Central memory CD8-positive, alpha-beta T cell (primary cell): ENCODE measurements at regions not wholly inside any gene's neighbourhood (a gene's known extent, or its start where the extent isn't known, plus 50 kb on each side); places are given as distances from the start of the nearest gene placed in this dataset.
"Not testable (repeated sequence)": the region's sequence is repeated elsewhere in the genome, so short reads cannot be mapped to it uniquely, and the experiment has no call there.

Experiments
- ATAC-seq: fragments of 150-1000 bp; cut with Tn5 transposase; replicated peaks from 2 replicates; pipeline ENCODE4 v1.10.0; 2022; ENCODE audit warnings: mild to moderate bottlenecking, moderate FRiP score, moderate number of reproducible peaks; ENCODE audit not compliant: poor library complexity, severe bottlenecking; ENCODE audit errors: extremely low read depth
- DNase-seq, 2 donors: peaks; one replicate each; pipeline ENCODE4 v3.0.0; 2021; ENCODE audit warnings: low spot score in 2 of 2
- H3K27ac Mint-ChIP-seq: one replicate; pipeline ENCODE4 v1.8.0; 2022; ENCODE audit warnings: low read depth, mild to moderate bottlenecking, moderate library complexity, mixed read lengths
- H3K27me3 Mint-ChIP-seq: one replicate; pipeline ENCODE4 v1.8.0; 2022; ENCODE audit warnings: mixed read lengths
- H3K36me3 Mint-ChIP-seq: one replicate; pipeline ENCODE4 v1.8.0; 2022; ENCODE audit warnings: mild to moderate bottlenecking, moderate library complexity, mixed read lengths; ENCODE audit not compliant: insufficient read depth
- H3K4me1 Mint-ChIP-seq: one replicate; pipeline ENCODE4 v1.8.0; 2022; ENCODE audit warnings: mixed read lengths
- H3K4me3 Mint-ChIP-seq: one replicate; pipeline ENCODE4 v1.8.0; 2022; ENCODE audit warnings: mild to moderate bottlenecking, moderate library complexity, mixed read lengths
- H3K9me3 Mint-ChIP-seq: one replicate; pipeline ENCODE4 v1.8.0; 2022; ENCODE audit warnings: mixed read lengths

DNA sequence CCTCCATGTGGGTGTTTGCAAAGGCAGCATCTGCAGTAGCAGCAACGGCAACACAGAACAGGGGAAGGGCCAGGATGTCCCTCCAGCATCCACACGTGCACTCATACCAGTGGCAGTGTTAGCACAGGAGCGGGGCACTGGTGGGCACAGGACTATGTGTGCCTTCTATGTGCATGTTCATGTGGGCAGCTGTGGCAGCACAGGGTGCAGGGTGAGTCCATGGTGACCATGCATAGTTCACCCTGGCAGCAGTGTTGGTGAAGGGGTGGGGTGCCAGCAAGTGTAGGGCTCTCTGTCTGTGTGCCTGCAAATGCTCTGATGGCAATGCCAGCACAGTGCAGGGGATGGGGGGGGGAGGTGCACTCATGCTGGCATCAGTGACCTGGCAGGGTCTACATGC is 222.1 kb upstream of the SOX14 start:
- no peak for DNase-seq
- no peaks in the 10 kb centered on the region for H3K27me3 Mint-ChIP-seq

DNA sequence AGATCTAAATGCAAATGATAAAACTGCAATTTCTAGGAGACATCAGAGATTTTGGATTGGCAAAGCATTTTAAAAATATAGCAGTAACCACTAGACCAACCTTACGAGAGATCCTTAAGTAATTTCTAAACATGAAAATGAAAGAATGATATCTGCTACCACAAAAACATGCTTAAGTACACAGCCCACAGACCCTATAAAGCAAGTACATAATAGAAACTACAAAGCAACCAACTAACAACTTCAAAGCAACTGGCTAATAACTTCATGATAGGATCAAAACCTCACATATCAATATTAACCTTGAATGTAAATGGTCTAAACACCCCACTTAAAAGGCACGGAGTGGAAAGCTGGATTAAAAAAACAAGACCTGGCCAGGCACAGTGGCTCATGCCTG is 209.9 kb upstream of the SOX14 start:
- H3K36me3 Mint-ChIP-seq: peaks cover 2% of the 10 kb centered on the region
- ATAC-seq (no peak), DNase-seq (no peak)
- H3K4me3 Mint-ChIP-seq: no peak overlapping the region
- peaks cover 19% of the 10 kb centered on the region for H3K9me3 Mint-ChIP-seq
- no peaks in the 10 kb centered on the region for H3K4me1 Mint-ChIP-seq
- H3K27ac Mint-ChIP-seq: no peak overlapping the region
- no peaks in the 10 kb centered on the region for H3K27me3 Mint-ChIP-seq

More for the DNA sequence above, 222.1 kb upstream of the SOX14 start:
- Mint-ChIP-seq H3K27ac (no peak overlapping the region), H3K4me3 (no peak overlapping the region), H3K4me1 (no peaks in the 10 kb centered on the region), H3K9me3 (peaks cover 26% of the 10 kb centered on the region), H3K36me3 (no peaks in the 10 kb centered on the region)
- no peak for ATAC-seq

GRCh38 chr3:137568880-137569279 is 195.2 kb upstream of the SOX14 start:
- Mint-ChIP-seq H3K27me3 (no peaks in the 10 kb centered on the region), H3K4me1 (no peaks in the 10 kb centered on the region), H3K9me3 (peaks cover 33% of the 10 kb centered on the region), H3K27ac (no peak overlapping the region), H3K36me3 (no peaks in the 10 kb centered on the region), H3K4me3 (no peak overlapping the region)
- no peak for DNase-seq
- no peak for ATAC-seq

DNA sequence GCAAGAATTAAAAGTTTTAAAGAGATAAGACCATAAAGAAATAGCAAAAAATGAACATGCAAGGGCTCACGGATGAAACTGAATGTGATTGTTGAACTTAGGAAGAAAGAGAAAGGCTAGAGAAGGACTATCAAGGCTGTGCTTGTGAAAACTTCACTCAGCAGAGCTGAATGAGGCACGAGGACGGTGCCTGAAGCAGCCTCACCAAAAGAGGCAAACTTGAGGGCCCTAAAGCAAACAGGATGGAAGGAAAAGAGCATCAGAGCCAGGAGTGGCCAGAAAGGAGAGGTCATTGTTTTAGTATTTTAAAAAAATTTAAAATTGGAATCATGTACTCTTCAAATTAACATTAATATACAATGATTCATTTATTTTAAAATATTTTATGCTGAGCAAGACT is 191.2 kb upstream of the SOX14 start:
- Mint-ChIP-seq H3K27me3 (no peaks in the 10 kb centered on the region), H3K27ac (no peak overlapping the region), H3K4me3 (no peak overlapping the region), H3K36me3 (no peaks in the 10 kb centered on the region), H3K4me1 (no peaks in the 10 kb centered on the region), H3K9me3 (peaks cover 13% of the 10 kb centered on the region)
- no peak for DNase-seq
- ATAC-seq: no peak

DNA sequence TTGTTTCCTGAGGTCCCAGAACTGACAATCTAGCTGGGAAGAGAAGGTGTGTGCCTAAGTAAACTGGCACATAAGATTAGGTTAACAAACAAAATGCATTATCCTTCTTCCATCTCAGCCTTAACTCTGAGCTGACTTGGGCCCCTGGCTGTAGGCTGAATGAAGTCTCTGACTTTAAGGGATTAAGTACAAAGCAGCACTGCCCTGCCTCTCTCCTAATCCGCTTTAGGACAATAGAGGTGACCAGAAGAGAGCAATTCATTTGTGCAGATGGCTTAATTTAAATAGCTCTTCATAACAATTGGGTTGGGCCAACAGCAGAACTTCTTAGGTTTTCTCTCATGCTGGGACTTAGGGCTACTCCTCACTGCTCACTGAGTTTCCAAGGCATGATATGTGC is 181.6 kb upstream of the SOX14 start:
- Mint-ChIP-seq H3K9me3 (peaks cover 18% of the 10 kb centered on the region), H3K4me3 (no peak overlapping the region), H3K4me1 (no peaks in the 10 kb centered on the region), H3K27ac (no peak overlapping the region), H3K36me3 (no peaks in the 10 kb centered on the region), H3K27me3 (no peaks in the 10 kb centered on the region)
- DNase-seq (no peak), ATAC-seq (no peak)

DNA sequence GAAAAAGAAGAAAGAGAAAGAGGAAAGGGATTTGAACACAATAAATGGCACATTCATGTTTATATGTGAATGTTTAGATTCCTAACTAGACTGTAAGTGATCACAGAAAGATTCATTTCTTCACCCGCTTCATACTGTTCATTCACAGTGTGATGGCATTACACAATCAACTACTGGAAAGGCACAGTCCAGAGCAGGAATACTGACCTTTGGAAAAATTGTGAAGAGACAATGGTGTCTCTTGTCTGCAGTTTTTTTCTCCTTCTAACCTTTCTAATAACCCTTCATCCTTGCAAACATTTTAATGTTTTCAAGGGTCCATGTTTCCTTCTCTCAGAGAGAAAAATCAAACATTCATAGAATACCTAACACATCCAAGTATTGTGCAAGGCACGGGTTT is 180.9 kb upstream of the SOX14 start:
- Mint-ChIP-seq H3K27ac (no peak overlapping the region), H3K4me1 (no peaks in the 10 kb centered on the region), H3K27me3 (no peaks in the 10 kb centered on the region), H3K4me3 (no peak overlapping the region), H3K9me3 (peaks cover 18% of the 10 kb centered on the region), H3K36me3 (no peaks in the 10 kb centered on the region)
- no peak for ATAC-seq
- DNase-seq: no peak

DNA sequence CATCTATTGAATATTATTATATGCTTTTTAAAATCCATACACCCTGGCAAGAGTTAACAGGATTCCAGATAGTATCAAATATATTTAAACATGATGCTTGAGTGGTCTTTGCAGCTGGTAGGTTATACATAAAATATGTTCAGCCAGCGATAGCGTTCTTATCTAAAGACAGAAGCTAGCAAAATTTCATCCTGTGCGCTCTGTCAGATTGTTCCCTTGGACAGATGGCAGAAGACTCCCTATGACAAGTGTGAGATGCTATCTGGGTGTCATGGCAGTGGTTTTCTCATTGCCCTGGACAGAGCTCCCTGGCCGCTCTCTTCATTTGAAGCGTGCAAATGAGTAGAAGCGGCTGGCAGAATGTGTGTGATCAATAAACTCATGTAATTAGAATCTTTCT is 175.2 kb upstream of the SOX14 start:
- Mint-ChIP-seq H3K4me1 (no peaks in the 10 kb centered on the region), H3K36me3 (no peaks in the 10 kb centered on the region)
- no peak for DNase-seq

GRCh38 chr3:137595415-137595814 is 168.7 kb upstream of the SOX14 start:
- H3K9me3 Mint-ChIP-seq: peaks cover 34% of the 10 kb centered on the region
- H3K27ac Mint-ChIP-seq, ATAC-seq, H3K4me1 Mint-ChIP-seq, H3K4me3 Mint-ChIP-seq, H3K36me3 Mint-ChIP-seq, H3K27me3 Mint-ChIP-seq, DNase-seq: not testable (repeated sequence)

More for the DNA sequence above, 175.2 kb upstream of the SOX14 start:
- ATAC-seq: no peak
- H3K4me3 Mint-ChIP-seq: no peak overlapping the region
- no peak overlapping the region for H3K27ac Mint-ChIP-seq
- no peaks in the 10 kb centered on the region for H3K27me3 Mint-ChIP-seq
- peaks cover 9% of the 10 kb centered on the region for H3K9me3 Mint-ChIP-seq

- H3K4me1 Mint-ChIP-seq: no peaks in the 10 kb centered on the region
These were observed 153.4 kb upstream of the SOX14 start for GRCh38 chr3:137610723-137611122.

DNA sequence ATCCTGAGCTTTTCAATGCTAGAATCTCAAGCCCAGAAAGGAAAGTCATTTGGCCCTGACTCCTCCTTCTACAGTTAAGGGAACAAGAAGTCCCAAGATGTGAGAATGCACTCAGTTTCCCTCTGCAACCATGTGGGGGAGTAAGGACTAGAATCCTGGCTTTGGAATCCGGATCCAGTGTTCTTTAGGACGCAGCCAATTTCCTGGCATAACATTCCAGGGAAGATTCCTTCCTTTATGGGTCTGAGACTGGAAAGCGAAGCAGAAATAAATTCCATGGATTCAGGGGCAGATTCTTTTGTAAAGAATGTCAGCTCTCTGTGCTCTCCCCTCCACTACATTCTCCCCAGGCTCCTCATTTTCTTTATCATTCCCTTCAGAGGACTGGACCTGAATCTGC is 151.8 kb upstream of the SOX14 start:
- Mint-ChIP-seq H3K36me3 (no peaks in the 10 kb centered on the region), H3K27ac (no peak overlapping the region), H3K27me3 (no peaks in the 10 kb centered on the region), H3K9me3 (no peaks in the 10 kb centered on the region), H3K4me1 (no peaks in the 10 kb centered on the region), H3K4me3 (no peak overlapping the region)
- no peak for DNase-seq
- ATAC-seq: no peak

More at GRCh38 chr3:137610723-137611122, 153.4 kb upstream of the SOX14 start:
- ATAC-seq (no peak), DNase-seq (no peak)
- H3K4me3 Mint-ChIP-seq: no peak overlapping the region
- H3K36me3 Mint-ChIP-seq: no peaks in the 10 kb centered on the region
- H3K27me3 Mint-ChIP-seq: no peaks in the 10 kb centered on the region
- no peak overlapping the region for H3K27ac Mint-ChIP-seq
- no peaks in the 10 kb centered on the region for H3K9me3 Mint-ChIP-seq

- no peaks in the 10 kb centered on the region for H3K9me3 Mint-ChIP-seq
- no peaks in the 10 kb centered on the region for H3K36me3 Mint-ChIP-seq
- H3K27ac Mint-ChIP-seq: no peak overlapping the region
- no peaks in the 10 kb centered on the region for H3K27me3 Mint-ChIP-seq
- no peak for ATAC-seq
- no peak overlapping the region for H3K4me3 Mint-ChIP-seq
- no peak for DNase-seq
- no peaks in the 10 kb centered on the region for H3K4me1 Mint-ChIP-seq
These were observed 148.3 kb upstream of the SOX14 start for GRCh38 chr3:137615659-137616418.

- Mint-ChIP-seq H3K9me3 (peaks cover 5% of the 10 kb centered on the region), H3K4me3 (no peak overlapping the region), H3K4me1 (no peaks in the 10 kb centered on the region), H3K27me3 (no peaks in the 10 kb centered on the region), H3K27ac (no peak overlapping the region), H3K36me3 (no peaks in the 10 kb centered on the region)
- no peak for ATAC-seq
- no peak for DNase-seq
These were observed 122.0 kb upstream of the SOX14 start for GRCh38 chr3:137641879-137642704.

DNA sequence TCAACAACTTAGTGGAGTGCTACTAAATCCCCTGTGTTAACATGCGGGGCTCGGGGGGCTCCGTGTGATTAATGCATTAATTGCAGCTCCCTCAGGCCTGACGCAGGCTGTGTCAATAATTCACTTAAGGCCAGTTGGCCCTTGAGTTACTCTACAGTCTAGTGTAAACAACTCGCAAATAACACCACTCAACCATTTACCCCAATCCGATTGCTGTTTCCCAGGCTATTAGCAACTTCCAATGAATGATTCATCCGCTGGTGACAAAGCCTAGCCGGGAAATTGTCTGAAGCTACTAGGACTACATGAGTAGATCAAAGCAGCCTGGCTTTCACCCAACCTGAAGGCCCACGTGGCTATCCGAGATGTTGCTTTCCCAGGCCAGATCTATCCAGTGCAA is 121.3 kb upstream of the SOX14 start:
- H3K27ac Mint-ChIP-seq: no peak overlapping the region
- no peaks in the 10 kb centered on the region for H3K36me3 Mint-ChIP-seq
- DNase-seq (no peak), ATAC-seq (no peak)
- H3K9me3 Mint-ChIP-seq: peaks cover 11% of the 10 kb centered on the region
- H3K27me3 Mint-ChIP-seq: no peaks in the 10 kb centered on the region
- H3K4me3 Mint-ChIP-seq: no peak overlapping the region
- no peaks in the 10 kb centered on the region for H3K4me1 Mint-ChIP-seq
